ENCODE measurements at regions not wholly inside any gene's neighbourhood (a gene's known extent, or its start where the extent isn't known, plus 50 kb on each side); places are given as distances from the start of the nearest gene placed in this dataset.

- TF ChIP-seq GATA2 (IDR thresholded peaks at IDR 0.05; ENCODE audit: insufficient read depth, insufficient read length, low read depth, low read length) (no peak), POLR2A (IDR thresholded peaks at IDR 0.05; ENCODE audit: low read depth, low read length) (no peak), MYC (IDR thresholded peaks at IDR 0.05; ENCODE audit: low read depth, low read length) (no peak), JUN (IDR thresholded peaks at IDR 0.05; ENCODE audit: borderline replicate concordance, insufficient read depth, insufficient read length, low read depth) (no peak), FOS (IDR thresholded peaks at IDR 0.05; ENCODE audit: borderline replicate concordance, insufficient read depth, low read length) (no peak), CTCF (IDR thresholded peaks at IDR 0.05; ENCODE audit: extremely low read depth in 1 of 2, insufficient read depth in 1 of 2, low read depth in 1 of 2, low read length in 2 of 2) (no peak), POLR2AphosphoS5 (IDR thresholded peaks at IDR 0.05; ENCODE audit: insufficient read depth, low read depth, low read length) (no peak), EZH2 (IDR thresholded peaks at IDR 0.05; ENCODE audit: borderline replicate concordance, low read depth, low read length, severe bottlenecking) (no peak), MAX (IDR thresholded peaks at IDR 0.05; ENCODE audit: insufficient read depth, insufficient read length) (no peak)
- DNase-seq (ENCODE audit: low read depth, low spot score) (no peak), FAIRE-seq (no peak)
- peaks cover 2% of the 10 kb centered on the region for H3K9me3 ChIP-seq (replicated peaks; ENCODE audit: control insufficient read depth, insufficient read depth, low read length)
- no peak overlapping the region for H3K27ac ChIP-seq (ENCODE audit: insufficient read depth, low read depth, low read length)
- no peak overlapping the region for H3K9ac ChIP-seq (replicated peaks; ENCODE audit: extremely low read depth, insufficient read depth, low read length)
- ChIA-PET CTCF (no interaction called here), POLR2A (no interaction called here)
- intact Hi-C loops (cut with micrococcal nuclease), result no loop called here
- dilution Hi-C loops (cut with MboI; ENCODE audit: extremely low pct_ligation_motif_present, low sequenced_read_pairs), result no loop called here
- no TSS peak for BruUV-seq (replicated peaks)
- H3K9me1 ChIP-seq (replicated peaks; ENCODE audit: control insufficient read depth, extremely low read depth, insufficient read depth, low read length), result no peaks in the 10 kb centered on the region
- H3K4me3 ChIP-seq (replicated peaks in 1 of 3; ENCODE audit: insufficient read depth in 1 of 3, low read depth in 1 of 3, low read length in 3 of 3), result no peak overlapping the region
- no peak overlapping the region for H3K4me2 ChIP-seq (ENCODE audit: insufficient read depth, low read length)
- H2AFZ ChIP-seq (ENCODE audit: low read depth, low read length), result no peak overlapping the region
- H3K27me3 ChIP-seq (ENCODE audit: control insufficient read depth in 2 of 2, insufficient read depth in 2 of 2, low read length in 2 of 2), result no peaks in the 10 kb centered on the region
- no peaks in the 10 kb centered on the region for H3K4me1 ChIP-seq (ENCODE audit: control insufficient read depth, extremely low read depth, insufficient read depth, low read length)
- H4K20me1 ChIP-seq (replicated peaks; ENCODE audit: control insufficient read depth, extremely low read depth, insufficient read depth, low read length), result no peaks in the 10 kb centered on the region
- H3K36me3 ChIP-seq (ENCODE audit: control insufficient read depth in 2 of 2, extremely low read depth in 1 of 2, insufficient read depth in 2 of 2, low read length in 2 of 2), result no peaks in the 10 kb centered on the region
- H3K79me2 ChIP-seq (ENCODE audit: control insufficient read depth, insufficient read depth, low read length), result no peaks in the 10 kb centered on the region
These were observed 567.2 kb downstream of the FSCB start for GRCh38 chr14:43939836-43940235.

Measured in endothelial cell of umbilical vein (primary cell).